ENCODE measurements at regions not wholly inside any gene's neighbourhood (a gene's known extent, or its start where the extent isn't known, plus 50 kb on each side); places are given as distances from the start of the nearest gene placed in this dataset.

DNA sequence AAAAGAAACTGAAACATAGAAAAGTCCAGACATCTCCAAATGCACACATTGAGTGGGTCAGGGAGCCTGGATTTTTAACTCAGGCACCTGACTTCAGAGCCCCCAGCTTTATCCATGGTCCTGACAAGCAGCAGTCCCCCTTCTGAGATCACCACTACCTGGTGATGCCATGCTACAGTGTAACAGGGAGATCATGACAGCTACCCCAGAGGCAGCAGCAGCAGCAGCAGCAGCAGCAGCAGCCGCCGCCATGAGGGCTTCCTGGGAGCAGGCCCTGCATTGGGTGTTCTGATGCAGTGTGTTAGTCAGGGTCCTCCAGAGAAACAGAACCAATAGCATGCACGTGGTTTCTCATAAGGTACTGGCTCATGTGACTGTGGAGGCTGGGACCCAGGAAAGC is 198.6 kb upstream of the SALL1 start:
- TF ChIP-seq, protein P1, sequence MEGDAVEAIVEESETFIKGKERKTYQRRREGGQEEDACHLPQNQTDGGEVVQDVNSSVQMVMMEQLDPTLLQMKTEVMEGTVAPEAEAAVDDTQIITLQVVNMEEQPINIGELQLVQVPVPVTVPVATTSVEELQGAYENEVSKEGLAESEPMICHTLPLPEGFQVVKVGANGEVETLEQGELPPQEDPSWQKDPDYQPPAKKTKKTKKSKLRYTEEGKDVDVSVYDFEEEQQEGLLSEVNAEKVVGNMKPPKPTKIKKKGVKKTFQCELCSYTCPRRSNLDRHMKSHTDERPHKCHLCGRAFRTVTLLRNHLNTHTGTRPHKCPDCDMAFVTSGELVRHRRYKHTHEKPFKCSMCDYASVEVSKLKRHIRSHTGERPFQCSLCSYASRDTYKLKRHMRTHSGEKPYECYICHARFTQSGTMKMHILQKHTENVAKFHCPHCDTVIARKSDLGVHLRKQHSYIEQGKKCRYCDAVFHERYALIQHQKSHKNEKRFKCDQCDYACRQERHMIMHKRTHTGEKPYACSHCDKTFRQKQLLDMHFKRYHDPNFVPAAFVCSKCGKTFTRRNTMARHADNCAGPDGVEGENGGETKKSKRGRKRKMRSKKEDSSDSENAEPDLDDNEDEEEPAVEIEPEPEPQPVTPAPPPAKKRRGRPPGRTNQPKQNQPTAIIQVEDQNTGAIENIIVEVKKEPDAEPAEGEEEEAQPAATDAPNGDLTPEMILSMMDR (conservative IDR thresholded peaks at IDR 0.05; ENCODE audit: low read length) = no peak
- no peak for TF ChIP-seq EZH2phosphoT487 (IDR thresholded peaks at IDR 0.05; ENCODE audit: borderline replicate concordance, low read depth, low read length)

Measured in OCI-LY7 (cell line).